Sigmoid colon (tissue), 6 donors: ENCODE measurements at regions not wholly inside any gene's neighbourhood (a gene's known extent, or its start where the extent isn't known, plus 50 kb on each side); places are given as distances from the start of the nearest gene placed in this dataset.

Experiments
- DNase-seq: peaks from one replicate; pipeline ENCODE4 v3.0.0-alpha.2; 2019
- H3K27ac ChIP-seq, 4 donors: fragments of 200-600 bp; sonication (generic); one replicate each; pipeline ENCODE4 v1.5.1; 2016 to 2019; ENCODE audit warnings: mild to moderate bottlenecking in 1 of 4
- H3K27me3 ChIP-seq, 3 donors: fragments of 200-600 bp; sonication (generic); one replicate each; pipeline ENCODE4 v1.5.1; 2019; ENCODE audit warnings: mild to moderate bottlenecking in 1 of 3
- H3K36me3 ChIP-seq, 4 donors: fragments of 200-600 bp; sonication (generic); one replicate each; pipeline ENCODE4 v1.5.1; 2016 to 2019
- H3K4me1 ChIP-seq, 4 donors: fragments of 200-600 bp; sonication (generic); one replicate each; pipeline ENCODE4 v1.5.1; 2017 to 2019
- H3K4me3 ChIP-seq, 4 donors: fragments of 200-600 bp; sonication (generic); one replicate each; pipeline ENCODE4 v1.5.1; 2017 to 2019; ENCODE audit warnings: mild to moderate bottlenecking in 2 of 4, moderate library complexity in 1 of 4
- H3K9me3 ChIP-seq, 4 donors: fragments of 200-600 bp in 3 of 4; sonication (generic) in 3 of 4; one replicate each; pipeline versions ENCODE4 v1.5.1 to v1.6.1; 2013 to 2019
- EP300 ChIP-seq, 4 donors: sonication (generic); formaldehyde crosslinking; IDR thresholded peaks; one replicate each; pipeline ENCODE4 v1.6.1; 2017; ENCODE audit warnings: antibody characterized with exemption in 4 of 4
- POLR2A ChIP-seq, 2 donors: fragments of 450-650 bp; IDR thresholded peaks; one replicate each; pipeline ENCODE4 v1.6.1; 2016; ENCODE audit warnings: antibody characterized with exemption in 2 of 2, mild to moderate bottlenecking in 2 of 2, moderate library complexity in 2 of 2
- POLR2AphosphoS5 ChIP-seq, 4 donors: sonication (generic); formaldehyde crosslinking; IDR thresholded peaks; one replicate each; pipeline ENCODE4 v1.6.1; 2017; ENCODE audit warnings: antibody characterized with exemption in 4 of 4
- WGBS, 2 donors: extraction: QIAGEN DNeasy Blood & Tissue Kit; methylation state at CpG; one replicate each; pipeline ENCODE4 v1.1.7; 2013; 5-methylcytosine and 5-hydroxymethylcytosine counted together
- intact Hi-C: fragments of 100-400 bp; cut with DNase I; formaldehyde crosslinking; loops from one replicate; pipeline ENCODE4 v1.15.1; 2023
- TF ChIP-seq, protein P1 (sequence below), 4 experiments: fragments of 450-650 bp in 3 of 4; fragments of 200-600 bp in 1 of 4; IDR thresholded peaks; one replicate each; pipeline ENCODE4 v1.5.1; 2016 to 2019; ENCODE audit warnings: antibody characterized with exemption in 4 of 4, mild to moderate bottlenecking in 3 of 4, moderate library complexity in 2 of 4
- donor health status: healthy with polysubstance abuse.
- donor health status: healthy.

DNA sequence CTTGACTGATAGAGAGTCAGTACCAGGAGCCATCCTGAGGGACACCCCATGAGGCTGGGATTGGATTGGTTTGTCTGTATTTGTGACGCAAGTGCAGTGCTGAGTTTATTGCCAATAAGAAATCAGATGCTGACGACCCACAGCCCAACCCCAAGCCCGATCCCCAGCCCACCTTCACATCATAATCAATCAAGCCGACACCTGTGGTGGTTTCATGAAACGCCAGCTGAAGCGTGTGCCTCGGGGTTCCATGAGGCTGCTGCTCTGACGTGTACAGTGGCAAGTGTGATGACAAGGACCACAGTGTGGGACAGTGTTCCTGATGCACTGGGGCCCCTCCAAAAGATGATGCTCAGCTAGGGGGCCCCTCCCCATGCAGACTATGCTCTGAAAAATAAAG is 62.1 kb upstream of the C14orf180 start:
- DNase-seq: no peak
- no peak overlapping the region for H3K4me3 ChIP-seq
- no peaks in the 10 kb centered on the region for H3K36me3 ChIP-seq
- H3K9me3 ChIP-seq: peaks cover 0 to 5% (median 2%) of the 10 kb centered on the region in 4 donors
- peaks cover 0 to 4% (median 0%) of the 10 kb centered on the region in 3 donors for H3K27me3 ChIP-seq
- TF ChIP-seq POLR2A (IDR thresholded peaks at IDR 0.05): no peak
- no peak for TF ChIP-seq POLR2AphosphoS5 (IDR thresholded peaks at IDR 0.05)
- no peak for TF ChIP-seq EP300 (IDR thresholded peaks at IDR 0.05)
- TF ChIP-seq, protein P1, sequence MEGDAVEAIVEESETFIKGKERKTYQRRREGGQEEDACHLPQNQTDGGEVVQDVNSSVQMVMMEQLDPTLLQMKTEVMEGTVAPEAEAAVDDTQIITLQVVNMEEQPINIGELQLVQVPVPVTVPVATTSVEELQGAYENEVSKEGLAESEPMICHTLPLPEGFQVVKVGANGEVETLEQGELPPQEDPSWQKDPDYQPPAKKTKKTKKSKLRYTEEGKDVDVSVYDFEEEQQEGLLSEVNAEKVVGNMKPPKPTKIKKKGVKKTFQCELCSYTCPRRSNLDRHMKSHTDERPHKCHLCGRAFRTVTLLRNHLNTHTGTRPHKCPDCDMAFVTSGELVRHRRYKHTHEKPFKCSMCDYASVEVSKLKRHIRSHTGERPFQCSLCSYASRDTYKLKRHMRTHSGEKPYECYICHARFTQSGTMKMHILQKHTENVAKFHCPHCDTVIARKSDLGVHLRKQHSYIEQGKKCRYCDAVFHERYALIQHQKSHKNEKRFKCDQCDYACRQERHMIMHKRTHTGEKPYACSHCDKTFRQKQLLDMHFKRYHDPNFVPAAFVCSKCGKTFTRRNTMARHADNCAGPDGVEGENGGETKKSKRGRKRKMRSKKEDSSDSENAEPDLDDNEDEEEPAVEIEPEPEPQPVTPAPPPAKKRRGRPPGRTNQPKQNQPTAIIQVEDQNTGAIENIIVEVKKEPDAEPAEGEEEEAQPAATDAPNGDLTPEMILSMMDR (IDR thresholded peaks at IDR 0.05): no peak
- H3K4me1 ChIP-seq: no peaks in the 10 kb centered on the region
- no peak overlapping the region for H3K27ac ChIP-seq
- intact Hi-C loops: no loop called here
- WGBS, 2 donors: 84 to 90% methylated on average over 8 of the region's 8 CpGs

DNA sequence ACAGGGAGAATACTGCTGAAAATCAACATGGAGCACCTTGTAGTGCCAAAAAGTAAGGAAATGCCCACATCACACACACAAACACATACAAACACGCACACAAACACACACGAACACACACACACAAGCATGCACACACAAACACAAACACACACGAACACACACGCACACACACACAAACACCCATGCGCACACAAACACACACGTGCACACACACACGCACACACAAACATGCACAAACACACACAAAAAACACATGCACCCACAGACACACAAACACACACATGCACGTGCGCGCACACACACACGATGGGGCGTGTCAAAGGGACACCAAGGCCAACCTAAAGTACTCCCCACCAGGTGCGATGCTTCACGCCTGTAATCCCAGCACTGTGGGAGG is 61.7 kb upstream of the C14orf180 start:
- Histone ChIP-seq H3K27ac (no peak overlapping the region), H3K4me3 (no peak overlapping the region), H3K36me3 (no peaks in the 10 kb centered on the region), H3K27me3 (peaks cover 0 to 3% (median 0%) of the 10 kb centered on the region in 3 donors), H3K4me1 (no peaks in the 10 kb centered on the region), H3K9me3 (peaks cover 0 to 5% (median 2%) of the 10 kb centered on the region in 4 donors)
- WGBS, 2 donors: 84 to 90% methylated on average over 14 of the region's 14 CpGs
- no peak for DNase-seq
- TF ChIP-seq, protein P1 (IDR thresholded peaks at IDR 0.05): no peak
- TF ChIP-seq POLR2A (IDR thresholded peaks at IDR 0.05): no peak
- TF ChIP-seq POLR2AphosphoS5 (IDR thresholded peaks at IDR 0.05): no peak
- intact Hi-C loops: no loop called here

GRCh38 chr14:104518659-104519350 is 60.8 kb upstream of the C14orf180 start:
- DNase-seq: no peak
- no peak overlapping the region for H3K27ac ChIP-seq

DNA sequence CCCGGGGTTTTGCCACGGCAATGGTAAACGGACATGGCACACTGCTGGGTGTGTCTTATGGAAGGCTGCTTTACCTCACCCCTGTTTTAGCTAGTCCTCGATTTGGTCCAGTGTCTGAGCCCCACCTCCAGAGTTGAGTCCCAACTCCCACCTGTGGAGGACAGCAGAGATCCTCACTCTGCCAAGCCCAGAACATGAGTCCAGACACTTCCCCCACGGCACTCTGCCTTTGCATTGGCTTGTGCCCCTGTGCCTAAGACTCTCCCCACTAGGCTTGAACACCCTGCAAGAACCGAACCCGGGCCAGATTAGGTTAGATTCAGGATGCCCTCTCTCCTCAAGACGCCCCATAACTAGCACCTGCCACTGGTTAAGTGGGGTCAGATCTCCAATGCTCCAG is 59.8 kb upstream of the C14orf180 start:
- peaks cover 0 to 8% (median 3%) of the 10 kb centered on the region in 4 donors for H3K9me3 ChIP-seq
- peaks cover 0 to 3% (median 0%) of the 10 kb centered on the region in 3 donors for H3K27me3 ChIP-seq
- H3K27ac ChIP-seq: no peak overlapping the region
- intact Hi-C loops: no loop called here
- WGBS, 2 donors: 80 to 81% methylated on average over 8 of the region's 8 CpGs
- TF ChIP-seq POLR2AphosphoS5 (IDR thresholded peaks at IDR 0.05) (no peak), POLR2A (IDR thresholded peaks at IDR 0.05) (no peak), EP300 (IDR thresholded peaks at IDR 0.05) (no peak)
- TF ChIP-seq, protein P1 (IDR thresholded peaks at IDR 0.05): no peak
- H3K36me3 ChIP-seq: no peaks in the 10 kb centered on the region
- no peaks in the 10 kb centered on the region for H3K4me1 ChIP-seq
- no peak for DNase-seq
- H3K4me3 ChIP-seq: no peak overlapping the region

More at GRCh38 chr14:104518659-104519350, 60.8 kb upstream of the C14orf180 start:
- WGBS, 2 donors: 78 to 82% methylated on average over 18 of the region's 18 CpGs
- H3K4me3 ChIP-seq: no peak overlapping the region
- H3K9me3 ChIP-seq: peaks cover 0 to 5% (median 2%) of the 10 kb centered on the region in 4 donors
- no peaks in the 10 kb centered on the region for H3K36me3 ChIP-seq
- TF ChIP-seq EP300 (IDR thresholded peaks at IDR 0.05) (no peak), POLR2A (IDR thresholded peaks at IDR 0.05) (no peak), POLR2AphosphoS5 (IDR thresholded peaks at IDR 0.05) (no peak)
- TF ChIP-seq, protein P1 (IDR thresholded peaks at IDR 0.05): no peak
- H3K4me1 ChIP-seq: no peaks in the 10 kb centered on the region
- H3K27me3 ChIP-seq: peaks cover 0 to 3% (median 0%) of the 10 kb centered on the region in 3 donors
- intact Hi-C loops: no loop called here
